SU-DHL-6 (cell line): ENCODE measurements at regions not wholly inside any gene's neighbourhood (a gene's known extent, or its start where the extent isn't known, plus 50 kb on each side); places are given as distances from the start of the nearest gene placed in this dataset.

ENCODE experiments used
- EZH2phosphoT487 ChIP-seq: fragments of 200-600 bp; sonication (generic), shearing (Covaris generic); conservative IDR thresholded peaks from 2 replicates; pipeline ENCODE4 v1.6.1; 2018; ENCODE audit warnings: mild to moderate bottlenecking, antibody characterized with exemption, low read length, moderate library complexity, mixed read lengths
- TF ChIP-seq, protein P1 (sequence below): fragments of 200-600 bp; sonication (generic); IDR thresholded peaks from one replicate; pipeline ENCODE4 v1.5.1; 2017; ENCODE audit warnings: antibody characterized with exemption, mild to moderate bottlenecking, low read length, moderate library complexity; ENCODE audit not compliant: insufficient read depth, poor library complexity, severe bottlenecking

DNA sequence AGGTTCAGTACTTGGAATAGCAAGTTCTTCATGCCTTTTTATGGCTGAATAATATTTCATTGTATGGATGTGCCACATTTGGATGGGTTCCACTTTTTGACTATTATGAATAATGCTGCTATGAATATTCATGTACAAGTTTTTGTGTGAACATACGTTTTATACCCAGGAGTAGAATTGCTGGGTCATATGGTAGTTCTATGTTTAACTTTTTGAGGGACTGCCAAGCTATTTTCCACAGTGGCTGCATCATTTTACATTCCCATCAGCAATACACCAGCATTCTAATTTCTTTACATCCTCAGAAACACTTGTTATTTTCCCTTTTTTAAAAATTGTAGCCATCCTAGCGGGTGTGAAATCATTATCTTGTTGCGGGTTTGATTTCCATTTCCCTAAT, 76.0 kb upstream of the PRR20G start:
- TF ChIP-seq, protein P1, sequence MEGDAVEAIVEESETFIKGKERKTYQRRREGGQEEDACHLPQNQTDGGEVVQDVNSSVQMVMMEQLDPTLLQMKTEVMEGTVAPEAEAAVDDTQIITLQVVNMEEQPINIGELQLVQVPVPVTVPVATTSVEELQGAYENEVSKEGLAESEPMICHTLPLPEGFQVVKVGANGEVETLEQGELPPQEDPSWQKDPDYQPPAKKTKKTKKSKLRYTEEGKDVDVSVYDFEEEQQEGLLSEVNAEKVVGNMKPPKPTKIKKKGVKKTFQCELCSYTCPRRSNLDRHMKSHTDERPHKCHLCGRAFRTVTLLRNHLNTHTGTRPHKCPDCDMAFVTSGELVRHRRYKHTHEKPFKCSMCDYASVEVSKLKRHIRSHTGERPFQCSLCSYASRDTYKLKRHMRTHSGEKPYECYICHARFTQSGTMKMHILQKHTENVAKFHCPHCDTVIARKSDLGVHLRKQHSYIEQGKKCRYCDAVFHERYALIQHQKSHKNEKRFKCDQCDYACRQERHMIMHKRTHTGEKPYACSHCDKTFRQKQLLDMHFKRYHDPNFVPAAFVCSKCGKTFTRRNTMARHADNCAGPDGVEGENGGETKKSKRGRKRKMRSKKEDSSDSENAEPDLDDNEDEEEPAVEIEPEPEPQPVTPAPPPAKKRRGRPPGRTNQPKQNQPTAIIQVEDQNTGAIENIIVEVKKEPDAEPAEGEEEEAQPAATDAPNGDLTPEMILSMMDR = no peak
- TF ChIP-seq EZH2phosphoT487 = no peak
